ENCODE measurements at regions not wholly inside any gene's neighbourhood (a gene's known extent, or its start where the extent isn't known, plus 50 kb on each side); places are given as distances from the start of the nearest gene placed in this dataset.

GRCh38 chr2:147789287-147789686 lies 55.5 kb upstream of the ACVR2A start:
- no peak overlapping the region for H3K4me3 ChIP-seq (replicated peaks; ENCODE audit: insufficient read depth, low read length)
- no peak for DNase-seq (ENCODE audit: low read depth in 1 of 2, low spot score in 1 of 2)
- no peak for TF ChIP-seq REST (IDR thresholded peaks at IDR 0.05; ENCODE audit: insufficient replicate concordance, low read depth)
- TF ChIP-seq SPI1 (IDR thresholded peaks at IDR 0.05; ENCODE audit: borderline replicate concordance, low read depth), result no peak
- TF ChIP-seq POLR2AphosphoS5 (IDR thresholded peaks at IDR 0.05; ENCODE audit: low read depth), result no peak
- TF ChIP-seq CTCF (IDR thresholded peaks at IDR 0.05; ENCODE audit: insufficient read depth, low read length), result no peak
- TF ChIP-seq GABPA (IDR thresholded peaks at IDR 0.05; ENCODE audit: low read depth), result no peak
- no peak overlapping the region for H3K27ac ChIP-seq (replicated peaks)
- peaks cover 2% of the 10 kb centered on the region for H3K27me3 ChIP-seq (ENCODE audit: insufficient read depth, poor library complexity, severe bottlenecking)

GRCh38 chr2:147782141-147782930 lies 62.5 kb upstream of the ACVR2A start:
- TF ChIP-seq SPI1 (IDR thresholded peaks at IDR 0.05; ENCODE audit: borderline replicate concordance, low read depth), result no peak
- H3K4me3 ChIP-seq (replicated peaks; ENCODE audit: insufficient read depth, low read length), result no peak overlapping the region
- H3K27me3 ChIP-seq (ENCODE audit: insufficient read depth, poor library complexity, severe bottlenecking), result peaks cover 2% of the 10 kb centered on the region
- no peak for DNase-seq (ENCODE audit: low read depth in 1 of 2, low spot score in 1 of 2)
- H3K27ac ChIP-seq (replicated peaks), result no peak overlapping the region

- Histone ChIP-seq H3K27me3 (ENCODE audit: insufficient read depth, poor library complexity, severe bottlenecking) (no peaks in the 10 kb centered on the region), H3K4me3 (replicated peaks; ENCODE audit: insufficient read depth, low read length) (no peak overlapping the region), H3K27ac (replicated peaks) (no peak overlapping the region)
- TF ChIP-seq CTCF (IDR thresholded peaks at IDR 0.05; ENCODE audit: insufficient read depth, low read length) (no peak), POLR2AphosphoS5 (IDR thresholded peaks at IDR 0.05; ENCODE audit: low read depth) (no peak), SPI1 (IDR thresholded peaks at IDR 0.05; ENCODE audit: borderline replicate concordance, low read depth) (no peak), GABPA (IDR thresholded peaks at IDR 0.05; ENCODE audit: low read depth) (no peak), REST (IDR thresholded peaks at IDR 0.05; ENCODE audit: insufficient replicate concordance, low read depth) (no peak)
- no peak for DNase-seq (ENCODE audit: low read depth in 1 of 2, low spot score in 1 of 2)
These were observed 65.4 kb upstream of the ACVR2A start for GRCh38 chr2:147779440-147779839.

GRCh38 chr2:147777394-147777793 lies 67.4 kb upstream of the ACVR2A start:
- TF ChIP-seq REST (IDR thresholded peaks at IDR 0.05; ENCODE audit: insufficient replicate concordance, low read depth) (no peak), GABPA (IDR thresholded peaks at IDR 0.05; ENCODE audit: low read depth) (no peak), POLR2AphosphoS5 (IDR thresholded peaks at IDR 0.05; ENCODE audit: low read depth) (no peak), SPI1 (IDR thresholded peaks at IDR 0.05; ENCODE audit: borderline replicate concordance, low read depth) (no peak), CTCF (IDR thresholded peaks at IDR 0.05; ENCODE audit: insufficient read depth, low read length) (no peak)
- no peak overlapping the region for H3K4me3 ChIP-seq (replicated peaks; ENCODE audit: insufficient read depth, low read length)

More at GRCh38 chr2:147777394-147777793, 67.4 kb upstream of the ACVR2A start:
- Histone ChIP-seq H3K27me3 (ENCODE audit: insufficient read depth, poor library complexity, severe bottlenecking) (no peaks in the 10 kb centered on the region), H3K27ac (replicated peaks) (no peak overlapping the region)
- no peak for DNase-seq (ENCODE audit: low read depth in 1 of 2, low spot score in 1 of 2)

All from HL-60 (cell line).